MM.1S (cell line): ENCODE measurements at regions not wholly inside any gene's neighbourhood (a gene's known extent, or its start where the extent isn't known, plus 50 kb on each side); places are given as distances from the start of the nearest gene placed in this dataset.

Experiments used
- DNase-seq: peaks from one replicate; pipeline ENCODE4 v3.0.0-alpha.2; 2015
- H2AFZ ChIP-seq: fragments of 300-600 bp; sonication (generic); 2 replicates; pipeline ENCODE4 v1.6.0; 2016; ENCODE audit warnings: antibody characterized with exemption, low read length
- H3F3A ChIP-seq: fragments of 300-600 bp; sonication (generic); 2 replicates; pipeline ENCODE4 v1.6.1; 2016; ENCODE audit warnings: mild to moderate bottlenecking, antibody characterized with exemption, low read length, moderate library complexity, mixed read lengths; ENCODE audit not compliant: insufficient read depth
- H3K27ac ChIP-seq: fragments of 300-600 bp; sonication (generic); 2 replicates; pipeline ENCODE4 v1.5.1; 2016; ENCODE audit warnings: mild to moderate bottlenecking, low read length
- H3K27me3 ChIP-seq: fragments of 300-600 bp; sonication (generic); replicated peaks from 2 replicates; pipeline ENCODE4 v1.6.0; 2016; ENCODE audit warnings: low read length; ENCODE audit not compliant: insufficient read depth
- H3K36me3 ChIP-seq: fragments of 300-600 bp; sonication (generic); replicated peaks from 2 replicates; pipeline ENCODE4 v1.6.1; 2016; ENCODE audit warnings: mild to moderate bottlenecking, low read length, mixed read lengths; ENCODE audit not compliant: insufficient read depth
- H3K4me1 ChIP-seq: fragments of 300-600 bp; sonication (generic); 2 replicates; pipeline ENCODE4 v1.6.1; 2016; ENCODE audit warnings: low read length, mixed read lengths
- H3K4me2 ChIP-seq: fragments of 300-600 bp; sonication (generic); 2 replicates; pipeline ENCODE4 v1.6.0; 2016; ENCODE audit warnings: low read depth, low read length
- H3K4me3 ChIP-seq: fragments of 300-600 bp; sonication (generic); 2 replicates; pipeline ENCODE4 v1.5.1; 2016; ENCODE audit warnings: low read length, mixed read lengths
- H3K79me2 ChIP-seq: fragments of 300-600 bp; sonication (generic); 2 replicates; pipeline ENCODE4 v1.6.1; 2016; ENCODE audit warnings: mixed run types, low read length, mixed read lengths
- H3K9ac ChIP-seq: fragments of 300-600 bp; sonication (generic); 2 replicates; pipeline ENCODE4 v1.6.1; 2016; ENCODE audit warnings: low read length, mixed read lengths
- H3K9me2 ChIP-seq: fragments of 300-600 bp; sonication (generic); replicated peaks from 2 replicates; pipeline ENCODE4 v1.6.1; 2016; ENCODE audit warnings: mild to moderate bottlenecking, low read length, mixed read lengths; ENCODE audit not compliant: insufficient read depth
- H3K9me3 ChIP-seq: fragments of 300-600 bp; sonication (generic); replicated peaks from 2 replicates; pipeline ENCODE4 v1.6.1; 2016; ENCODE audit warnings: mild to moderate bottlenecking, low read length, mixed read lengths; ENCODE audit not compliant: insufficient read depth
- H4K20me1 ChIP-seq: fragments of 300-600 bp; sonication (generic); 2 replicates; pipeline ENCODE4 v1.6.1; 2016; ENCODE audit warnings: mild to moderate bottlenecking, low read length, moderate library complexity, mixed read lengths; ENCODE audit not compliant: insufficient read depth
- CTCF ChIP-seq: fragments of 300-600 bp; sonication (generic); IDR thresholded peaks from 2 replicates; pipeline ENCODE4 v1.5.1; 2016; ENCODE audit warnings: antibody characterized with exemption, low read length, mixed read lengths
- EZH2 ChIP-seq: fragments of 300-600 bp; sonication (generic); optimal IDR thresholded peaks from 2 replicates; pipeline ENCODE3; 2017; ENCODE audit warnings: low read depth, mild to moderate bottlenecking, antibody characterized with exemption, low read length, mixed read lengths
- EZH2phosphoT487 ChIP-seq: fragments of 300-600 bp; sonication (generic); IDR thresholded peaks from 2 replicates; pipeline ENCODE4 v1.6.1; 2018; ENCODE audit warnings: antibody characterized with exemption, low read length

- no peaks in the 10 kb centered on the region for H3K9me3 ChIP-seq
- H3F3A ChIP-seq: no peaks in the 10 kb centered on the region
- H3K4me3 ChIP-seq: no peak overlapping the region
- no peak overlapping the region for H3K9ac ChIP-seq
- no peaks in the 10 kb centered on the region for H3K4me1 ChIP-seq
- no peaks in the 10 kb centered on the region for H3K9me2 ChIP-seq
- H2AFZ ChIP-seq: no peak overlapping the region
- TF ChIP-seq EZH2phosphoT487: no peak
- TF ChIP-seq EZH2: no peak
- TF ChIP-seq CTCF: no peak
- no peaks in the 10 kb centered on the region for H3K27me3 ChIP-seq
- H4K20me1 ChIP-seq: no peaks in the 10 kb centered on the region
- no peaks in the 10 kb centered on the region for H3K79me2 ChIP-seq
- no peak for DNase-seq
- H3K27ac ChIP-seq: no peak overlapping the region
- H3K36me3 ChIP-seq: no peaks in the 10 kb centered on the region
- no peak overlapping the region for H3K4me2 ChIP-seq
Observed at GRCh38 chr9:2502760-2503159, 118.8 kb upstream of the VLDLR start.

- H3K9me2 ChIP-seq: no peaks in the 10 kb centered on the region
- H3K36me3 ChIP-seq: no peaks in the 10 kb centered on the region
- H3K4me3 ChIP-seq: no peak overlapping the region
- no peaks in the 10 kb centered on the region for H4K20me1 ChIP-seq
- H3K4me1 ChIP-seq: no peaks in the 10 kb centered on the region
- no peaks in the 10 kb centered on the region for H3K79me2 ChIP-seq
- H3K27ac ChIP-seq: no peak overlapping the region
- no peaks in the 10 kb centered on the region for H3F3A ChIP-seq
- no peak overlapping the region for H2AFZ ChIP-seq
- no peak overlapping the region for H3K4me2 ChIP-seq
- TF ChIP-seq CTCF (no peak), EZH2 (no peak), EZH2phosphoT487 (no peak)
- H3K9ac ChIP-seq: no peak overlapping the region
- H3K9me3 ChIP-seq: no peaks in the 10 kb centered on the region
- DNase-seq: no peak
- H3K27me3 ChIP-seq: no peaks in the 10 kb centered on the region
Observed at GRCh38 chr9:2506321-2506720, 115.3 kb upstream of the VLDLR start.

- Histone ChIP-seq H3K9ac (no peak overlapping the region), H3K9me2 (no peaks in the 10 kb centered on the region), H3K27me3 (no peaks in the 10 kb centered on the region), H4K20me1 (no peaks in the 10 kb centered on the region), H3K79me2 (no peaks in the 10 kb centered on the region), H3K9me3 (no peaks in the 10 kb centered on the region), H3K4me2 (no peak overlapping the region), H3K4me1 (no peaks in the 10 kb centered on the region), H3K4me3 (no peak overlapping the region), H3K36me3 (no peaks in the 10 kb centered on the region), H3K27ac (no peak overlapping the region), H2AFZ (no peak overlapping the region), H3F3A (no peaks in the 10 kb centered on the region)
- no peak for TF ChIP-seq EZH2
- TF ChIP-seq CTCF: no peak
- no peak for TF ChIP-seq EZH2phosphoT487
- DNase-seq: no peak
Observed at GRCh38 chr9:2523591-2523990, 98.0 kb upstream of the VLDLR start.
